ENCODE measurements at regions not wholly inside any gene's neighbourhood (a gene's known extent, or its start where the extent isn't known, plus 50 kb on each side); places are given as distances from the start of the nearest gene placed in this dataset.

GRCh38 chr14:87813686-87814085, 179.3 kb downstream of the GALC start:
- POLR2A ChIA-PET: no interaction called here
- no peaks in the 10 kb centered on the region for H3K36me3 ChIP-seq (ENCODE audit: control insufficient read depth, insufficient read depth, low read length)
- no peak for DNase-seq (ENCODE audit: low read depth, low spot score)
- TF ChIP-seq POLR2AphosphoS5 (IDR thresholded peaks at IDR 0.05; ENCODE audit: low read depth, low read length) (no peak), REST (IDR thresholded peaks at IDR 0.05; ENCODE audit: insufficient read depth in 1 of 2, low read depth in 2 of 2, low read length in 1 of 2) (no peak), SIN3A (IDR thresholded peaks at IDR 0.05; ENCODE audit: borderline replicate concordance, insufficient read depth, low read depth, low read length) (no peak), CTCF (IDR thresholded peaks at IDR 0.05) (no peak), TCF7L2 (IDR thresholded peaks at IDR 0.05; ENCODE audit: low read depth, low read length) (no peak)
- no peaks in the 10 kb centered on the region for H3K27me3 ChIP-seq (ENCODE audit: control insufficient read depth, insufficient read depth, low read length)
- no TSS peak for BruUV-seq (replicated peaks)
- H3K9me3 ChIP-seq (ENCODE audit: control insufficient read depth, insufficient read depth, low read depth, low read length): no peaks in the 10 kb centered on the region
- intact Hi-C loops (cut with micrococcal nuclease; ENCODE audit: unreplicated experiment): no loop called here
- in situ Hi-C loops (cut with HindIII; ENCODE audit: low pct_unique_long_range_greater_than_20kb, low sequenced_read_pairs): no loop called here
- H3K27ac ChIP-seq (ENCODE audit: low read length): no peak overlapping the region
- no peak for ATAC-seq
- CTCF ChIA-PET: interaction anchor here (0.5 kb wide), 1 partner anchor 246 kb away, joined by 3 read pairs; no protein-coding TSS in a partner anchor
- H3K4me1 ChIP-seq (ENCODE audit: control insufficient read depth, insufficient read depth, low read length): no peaks in the 10 kb centered on the region
- no peak overlapping the region for H3K4me3 ChIP-seq (ENCODE audit: low read depth in 2 of 2, low read length in 2 of 2)

GRCh38 chr14:87813211-87813610, 179.8 kb downstream of the GALC start:
- ChIA-PET POLR2A (no interaction called here), CTCF (interaction anchor here (0.5 kb wide), 1 partner anchor 247 kb away, joined by 3 read pairs; no protein-coding TSS in a partner anchor)
- intact Hi-C loops (cut with micrococcal nuclease; ENCODE audit: unreplicated experiment): no loop called here
- Histone ChIP-seq H3K4me1 (ENCODE audit: control insufficient read depth, insufficient read depth, low read length) (no peaks in the 10 kb centered on the region), H3K36me3 (ENCODE audit: control insufficient read depth, insufficient read depth, low read length) (no peaks in the 10 kb centered on the region), H3K4me3 (ENCODE audit: low read depth in 2 of 2, low read length in 2 of 2) (no peak overlapping the region), H3K27ac (ENCODE audit: low read length) (no peak overlapping the region), H3K9me3 (ENCODE audit: control insufficient read depth, insufficient read depth, low read depth, low read length) (no peaks in the 10 kb centered on the region), H3K27me3 (ENCODE audit: control insufficient read depth, insufficient read depth, low read length) (no peaks in the 10 kb centered on the region)
- no TSS peak for BruUV-seq (replicated peaks)
- TF ChIP-seq TCF7L2 (IDR thresholded peaks at IDR 0.05; ENCODE audit: low read depth, low read length) (no peak), REST (IDR thresholded peaks at IDR 0.05; ENCODE audit: insufficient read depth in 1 of 2, low read depth in 2 of 2, low read length in 1 of 2) (no peak), CTCF (IDR thresholded peaks at IDR 0.05) (no peak), POLR2AphosphoS5 (IDR thresholded peaks at IDR 0.05; ENCODE audit: low read depth, low read length) (no peak), SIN3A (IDR thresholded peaks at IDR 0.05; ENCODE audit: borderline replicate concordance, insufficient read depth, low read depth, low read length) (no peak)
- ATAC-seq (no peak), DNase-seq (ENCODE audit: low read depth, low spot score) (no peak)
- in situ Hi-C loops (cut with HindIII; ENCODE audit: low pct_unique_long_range_greater_than_20kb, low sequenced_read_pairs): no loop called here

Data from Panc1 (cell line).